ENCODE measurements at regions not wholly inside any gene's neighbourhood (a gene's known extent, or its start where the extent isn't known, plus 50 kb on each side); places are given as distances from the start of the nearest gene placed in this dataset.
"Not testable (repeated sequence)": the region's sequence is repeated elsewhere in the genome, so short reads cannot be mapped to it uniquely, and the experiment has no call there.

DNA sequence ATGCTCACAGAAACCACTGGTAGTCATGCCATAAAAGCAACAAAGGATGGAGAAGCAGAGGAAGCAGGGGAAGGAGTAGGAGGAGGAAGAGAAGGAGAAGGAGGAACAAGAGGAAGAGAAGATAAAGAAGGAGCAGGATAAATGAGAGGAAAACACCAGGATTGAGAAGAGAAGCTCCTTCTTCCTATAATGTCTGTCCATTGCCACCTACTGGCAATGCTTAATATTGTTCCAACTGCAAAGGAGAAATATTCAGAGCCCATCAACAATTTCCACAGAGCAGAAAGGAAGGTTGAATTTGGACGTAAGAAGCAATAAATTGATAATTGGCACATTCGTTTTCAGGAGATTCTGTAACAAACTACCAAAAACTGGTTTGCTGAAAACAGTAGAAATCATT, 898.4 kb downstream of the SLC16A7 start:
- peak; percentile 53 to 55 for DNase-seq (ENCODE audit: low read depth in 2 of 2)

DNA sequence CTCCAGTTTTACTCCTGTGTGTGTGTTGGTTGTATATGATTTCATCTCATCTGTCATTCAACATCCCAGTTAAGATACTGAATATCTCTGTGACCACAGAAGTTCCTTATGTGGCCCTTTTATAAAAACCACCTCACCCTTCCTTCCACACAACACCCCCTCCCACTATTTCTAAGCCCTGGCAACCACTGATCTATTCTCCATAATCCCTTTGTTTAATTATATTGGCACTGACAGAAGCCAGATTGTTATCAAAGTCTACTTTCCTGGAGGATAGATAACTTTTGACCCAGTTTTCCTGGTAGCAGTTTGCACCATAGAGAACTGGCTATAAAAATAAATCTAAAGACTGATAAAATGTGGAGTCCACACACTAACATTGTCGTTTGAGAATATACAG, 902.8 kb downstream of the SLC16A7 start:
- DNase-seq (ENCODE audit: low read depth in 2 of 2), result no peak

DNA sequence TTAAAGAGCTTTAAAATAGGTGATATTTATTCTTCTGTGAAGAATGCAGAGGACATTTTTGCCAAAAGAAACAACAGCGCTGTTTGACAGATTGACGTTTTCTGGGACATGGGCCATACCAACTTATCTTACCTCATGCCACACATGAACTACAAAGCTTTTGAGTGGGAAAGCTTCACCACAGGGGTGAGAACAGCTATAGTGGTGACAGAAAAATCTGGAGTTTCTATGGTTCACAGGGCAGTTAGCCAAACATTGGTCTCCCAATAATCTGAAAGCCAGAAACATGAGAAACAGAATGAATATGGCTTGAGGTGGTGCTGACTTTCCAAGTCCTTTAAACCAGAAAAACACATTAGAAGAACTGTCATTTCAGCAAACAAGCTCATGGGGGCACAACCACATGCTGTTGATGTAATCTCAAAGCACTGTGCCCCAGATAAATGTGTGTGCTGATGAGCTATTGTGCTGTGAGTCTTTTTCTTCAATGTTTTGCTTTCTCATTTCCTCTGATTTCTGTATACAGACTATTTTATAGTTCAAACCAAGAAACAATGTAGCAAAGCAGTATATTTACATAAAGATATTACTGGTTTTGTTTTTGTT, 905.4 kb downstream of the SLC16A7 start:
- peak; percentile 11 to 15 for DNase-seq (ENCODE audit: low read depth in 2 of 2)

DNA sequence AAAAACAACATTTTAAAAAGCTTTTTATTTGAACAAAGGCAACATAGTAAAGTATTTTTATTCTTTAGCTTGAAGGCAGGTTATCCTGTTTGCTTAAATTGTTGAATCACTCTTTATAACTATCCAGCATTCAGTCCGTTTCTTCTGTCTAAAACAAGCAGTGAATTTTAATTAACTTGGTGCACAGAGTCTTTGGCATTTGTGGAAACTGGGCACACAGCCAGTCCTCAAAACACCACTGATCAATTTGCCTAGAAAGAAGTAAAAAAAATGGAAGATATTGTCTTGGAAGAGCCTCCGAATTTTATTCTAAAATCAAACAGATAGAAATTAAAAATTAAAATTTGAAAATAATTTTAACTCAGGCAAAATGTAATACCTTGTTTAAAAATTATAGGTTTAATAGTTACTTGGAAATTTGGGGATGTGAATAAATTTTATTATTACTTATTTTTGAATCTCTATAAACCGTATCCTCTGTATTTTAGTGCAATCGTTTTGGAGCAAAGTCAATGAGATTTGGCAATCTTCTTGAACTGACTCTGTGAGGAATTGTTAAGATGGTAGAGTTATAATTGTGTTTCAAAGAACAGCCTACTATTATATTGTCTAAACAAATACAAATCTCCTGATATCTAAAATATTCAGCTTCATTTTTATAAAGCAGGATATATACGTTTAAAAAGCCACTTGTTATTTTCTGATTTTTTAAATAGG, 927.0 kb downstream of the SLC16A7 start:
- DNase-seq (ENCODE audit: low read depth in 2 of 2), result no peak

DNA sequence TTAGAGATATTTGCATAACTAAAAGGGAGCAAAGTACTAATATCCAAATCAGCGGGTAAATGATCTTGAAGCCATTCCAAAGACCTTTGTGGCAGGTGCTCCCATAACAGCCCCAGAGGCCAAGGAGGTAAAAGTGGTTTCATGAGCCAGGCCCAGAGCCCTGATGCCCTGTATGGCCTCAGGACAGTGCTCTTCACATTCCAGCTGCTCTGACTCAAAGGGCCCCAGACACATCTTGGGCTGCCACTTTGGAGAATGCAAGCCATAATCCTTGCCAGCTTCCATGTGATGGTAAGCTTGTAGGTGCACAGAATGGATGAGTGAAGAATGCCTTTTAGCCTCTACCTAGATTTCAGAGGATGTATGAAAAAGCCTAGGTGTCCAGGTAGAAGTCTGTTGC, 933.4 kb downstream of the SLC16A7 start:
- no peak for DNase-seq (ENCODE audit: low read depth in 2 of 2)

DNA sequence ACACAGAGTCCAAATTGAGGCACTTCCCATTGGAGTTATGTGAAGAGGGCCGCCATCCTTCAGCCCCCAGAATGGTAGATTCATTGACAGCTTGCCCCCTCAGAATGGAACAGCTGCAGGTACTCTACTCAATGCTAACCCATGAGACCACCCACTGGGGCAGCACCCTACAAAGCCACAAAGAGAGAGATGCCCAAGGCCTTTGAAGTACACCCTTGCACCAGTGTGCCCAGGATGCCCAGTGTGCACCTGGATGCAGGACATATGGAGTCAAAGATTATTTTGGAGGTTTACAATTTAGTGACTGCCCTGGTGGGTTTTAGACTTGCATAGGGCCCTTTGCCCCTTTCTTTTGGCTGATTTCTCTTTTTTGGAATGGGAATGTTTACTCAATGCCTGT, 933.9 kb downstream of the SLC16A7 start:
- DNase-seq (ENCODE audit: low read depth in 2 of 2), result no peak

DNA sequence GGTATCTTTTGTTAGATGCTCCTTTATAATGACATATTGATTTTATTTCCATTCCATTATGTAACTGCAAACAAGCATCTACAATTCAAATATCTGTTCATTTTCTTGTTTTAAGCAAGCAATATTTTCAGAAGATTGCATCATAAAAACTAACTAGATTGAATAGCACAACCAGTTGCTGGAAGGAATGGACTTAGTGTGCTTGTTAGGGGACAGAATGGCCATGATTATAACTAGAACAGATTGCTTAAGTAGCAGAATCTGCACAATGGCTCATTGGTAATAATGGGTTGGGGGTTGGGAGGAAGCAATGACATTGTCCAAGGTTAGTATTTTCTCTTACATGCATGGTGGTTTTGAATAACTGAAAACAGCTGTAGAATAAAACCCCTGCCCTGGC, 939.5 kb downstream of the SLC16A7 start:
- peak; percentile 20 to 28 for DNase-seq (ENCODE audit: low read depth in 2 of 2)

DNA sequence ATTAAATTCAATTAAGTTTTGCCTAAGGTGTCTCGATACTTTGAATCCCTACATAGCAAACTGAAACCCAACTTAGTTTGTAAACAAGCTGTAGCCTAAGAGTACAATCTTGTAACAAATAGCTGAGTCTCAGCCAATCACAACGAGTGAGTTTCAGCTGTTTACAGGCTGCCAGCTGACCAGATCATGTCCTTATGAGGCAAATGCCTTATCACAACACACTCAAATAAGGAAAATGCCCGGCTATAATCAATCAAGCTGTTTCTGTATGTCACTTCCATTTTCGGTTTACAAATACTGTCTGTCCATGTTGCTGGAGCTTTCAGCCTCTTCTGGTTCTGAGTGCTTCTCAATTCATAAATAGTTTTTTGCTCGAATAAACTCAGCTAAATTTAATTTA, 943.8 kb downstream of the SLC16A7 start:
- DNase-seq (ENCODE audit: low read depth in 2 of 2), result no peak

DNA sequence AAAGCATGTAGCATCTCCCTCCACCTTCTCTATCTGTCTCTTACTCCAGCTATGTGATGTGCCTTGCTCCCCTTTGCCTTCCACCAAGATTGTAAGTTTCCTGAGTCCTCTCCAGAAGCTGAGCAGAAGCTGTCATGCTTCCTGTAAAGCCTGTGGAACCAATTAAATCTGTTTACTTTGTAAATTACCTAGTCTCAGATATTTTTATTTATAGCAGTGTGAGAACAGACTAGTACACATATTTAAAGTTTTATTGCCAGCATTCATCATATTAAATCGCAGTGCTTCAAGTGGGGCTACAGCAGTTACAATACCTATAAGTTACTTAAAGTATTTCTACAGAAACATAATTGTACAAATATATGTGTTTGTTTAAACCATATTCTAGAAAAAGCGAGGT, 973.1 kb downstream of the SLC16A7 start:
- no peak for DNase-seq (ENCODE audit: low read depth in 2 of 2)

DNA sequence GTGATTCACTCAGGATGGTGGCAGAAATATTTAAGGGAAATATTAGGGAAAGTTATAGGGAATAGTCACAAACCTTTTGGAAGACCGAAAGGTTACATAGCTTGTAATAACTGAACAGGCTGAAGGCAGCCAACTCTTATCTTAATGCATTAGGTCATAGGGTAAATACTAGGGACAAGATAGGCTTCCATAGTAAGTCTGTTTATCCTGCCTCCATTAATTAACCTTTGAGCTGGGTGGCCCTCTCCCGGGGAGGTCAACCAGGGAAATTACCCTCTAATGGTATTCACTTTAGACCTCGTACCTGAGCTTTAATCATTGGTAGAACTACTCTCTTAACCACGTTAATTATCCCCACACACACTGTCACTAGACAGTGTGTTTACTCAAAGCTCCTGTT, 981.8 kb downstream of the SLC16A7 start:
- DNase-seq (ENCODE audit: low read depth in 2 of 2), result no peak

DNA sequence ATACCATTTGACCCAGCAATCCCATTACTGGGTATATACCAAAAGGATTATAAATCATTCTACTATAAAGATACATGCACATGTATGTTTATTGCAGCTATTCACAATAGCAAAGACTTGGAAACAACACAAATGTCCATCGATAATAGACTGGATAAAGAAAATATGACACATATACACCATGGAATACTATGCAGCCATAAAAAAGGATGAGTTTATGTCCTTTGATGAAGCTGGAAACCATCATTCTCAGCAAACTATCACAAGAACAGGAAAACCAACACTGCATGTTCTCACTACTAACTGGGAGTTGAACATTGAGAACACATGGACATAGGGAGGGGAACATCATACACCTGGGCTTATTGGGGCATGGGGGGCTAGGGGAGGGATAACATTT, 991.8 kb downstream of the SLC16A7 start:
- not testable (repeated sequence) for DNase-seq (ENCODE audit: low read depth in 2 of 2)

DNA sequence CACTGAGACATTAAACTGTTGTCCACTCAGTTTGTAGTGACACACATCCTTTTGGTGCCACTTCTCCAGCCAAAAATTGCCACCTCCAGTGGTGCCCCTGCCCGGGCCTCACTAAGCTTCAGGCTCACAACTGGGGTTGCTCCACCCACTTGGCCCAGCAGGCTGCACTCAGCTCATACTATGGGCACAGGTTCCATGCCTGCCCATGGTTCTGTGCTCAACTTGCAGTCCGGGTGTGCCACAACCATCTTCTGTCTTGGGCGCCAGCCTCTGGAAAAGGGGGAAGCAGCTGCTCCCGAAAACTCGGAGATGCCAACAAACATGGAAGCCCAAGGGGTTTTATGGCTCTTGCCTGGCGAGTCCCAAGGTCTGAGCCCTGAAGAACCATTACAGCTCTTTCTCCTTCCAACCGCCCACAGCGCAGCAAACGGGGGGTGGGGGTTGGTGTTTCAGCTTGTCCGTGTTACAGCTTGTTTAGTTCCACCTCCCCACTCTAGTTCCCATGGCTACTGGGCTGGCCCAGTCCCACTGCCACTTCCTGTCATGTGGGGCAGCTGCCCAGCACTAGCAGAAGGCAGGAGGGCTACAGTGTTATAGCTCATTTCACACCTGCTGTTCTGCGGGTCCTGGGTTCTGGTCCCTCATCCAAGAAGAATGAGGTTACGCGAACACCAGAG, 998.3 kb downstream of the SLC16A7 start:
- no peak for DNase-seq (ENCODE audit: low read depth in 2 of 2)

DNA sequence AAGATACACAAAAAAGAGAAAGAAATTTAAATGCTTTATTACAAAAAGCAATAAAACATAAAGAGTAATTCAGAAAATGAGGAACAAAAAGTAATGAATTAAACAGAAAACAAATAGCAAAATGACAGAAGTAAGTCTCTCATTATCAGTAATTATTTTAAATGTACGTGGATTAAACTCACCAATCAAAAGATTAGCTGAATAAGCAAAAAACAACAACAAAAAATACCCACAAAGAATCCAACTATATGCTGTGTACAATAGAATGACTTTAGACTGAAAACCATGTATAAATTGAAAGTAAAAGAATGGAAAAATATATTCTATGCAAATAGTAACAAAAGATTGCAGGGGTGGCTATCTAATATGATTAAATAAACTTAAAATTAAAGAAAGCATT, 1006.8 kb downstream of the SLC16A7 start:
- no peak for DNase-seq (ENCODE audit: low read depth in 2 of 2)

DNA sequence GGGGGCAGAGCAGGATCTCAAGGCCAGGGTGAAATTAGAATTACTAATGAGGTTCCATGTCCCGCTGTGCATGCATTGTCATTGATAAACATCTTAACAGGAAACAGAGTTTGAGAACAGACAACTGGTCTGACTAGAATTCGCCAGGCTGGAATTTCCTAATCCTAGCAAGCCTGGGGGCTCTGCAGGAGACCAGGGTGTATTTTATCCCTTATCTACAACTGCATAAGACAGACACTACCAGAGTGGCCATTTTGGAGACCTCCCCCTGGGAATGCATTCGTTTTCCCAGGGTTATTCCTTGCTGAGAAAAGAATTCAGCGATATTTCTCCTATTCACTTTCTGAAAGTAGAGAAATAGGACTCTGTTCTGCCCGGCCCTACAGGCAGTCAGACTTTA, 1007.6 kb downstream of the SLC16A7 start:
- DNase-seq (ENCODE audit: low read depth in 2 of 2), result not testable (repeated sequence)

DNA sequence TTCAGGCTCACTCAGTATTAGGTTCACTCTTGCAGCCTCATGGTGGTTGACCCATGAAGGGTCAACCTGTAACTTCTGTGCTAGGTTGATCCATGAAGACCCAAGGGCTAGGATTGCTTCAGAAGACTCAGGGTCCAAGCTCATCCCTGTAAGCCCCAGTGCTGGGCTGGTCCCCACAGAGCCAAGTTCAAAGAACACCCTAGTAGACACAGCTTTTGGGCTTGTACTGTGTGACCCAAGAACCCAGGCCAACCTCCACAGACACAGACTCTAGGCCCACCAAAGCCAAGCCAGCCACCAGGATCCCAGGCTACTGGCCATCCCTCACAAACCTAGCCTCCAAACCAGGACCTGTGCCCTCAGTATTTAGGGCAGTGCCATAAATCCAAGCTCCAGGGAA, 1020.6 kb downstream of the SLC16A7 start:
- DNase-seq (ENCODE audit: low read depth in 2 of 2), result no peak

DNA sequence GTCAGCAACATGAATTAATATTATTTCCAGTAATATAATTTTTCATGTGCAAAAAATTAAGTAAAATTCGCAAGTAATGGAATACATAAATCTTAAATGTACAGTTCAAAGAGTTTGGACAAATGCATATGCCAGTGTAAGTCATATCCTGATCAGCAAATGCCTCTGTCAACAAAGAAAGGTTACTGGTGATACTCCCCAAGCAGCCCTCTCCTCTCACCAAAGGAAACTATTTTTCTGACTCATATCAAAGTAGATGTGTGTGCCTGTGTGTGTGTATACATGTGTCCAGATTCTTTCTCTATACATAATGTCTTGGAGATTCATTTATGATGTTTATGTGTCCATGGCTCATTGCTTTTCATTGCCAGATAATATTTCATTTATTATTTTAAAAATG, 1035.0 kb downstream of the SLC16A7 start:
- DNase-seq (ENCODE audit: low read depth in 2 of 2), result no peak

DNA sequence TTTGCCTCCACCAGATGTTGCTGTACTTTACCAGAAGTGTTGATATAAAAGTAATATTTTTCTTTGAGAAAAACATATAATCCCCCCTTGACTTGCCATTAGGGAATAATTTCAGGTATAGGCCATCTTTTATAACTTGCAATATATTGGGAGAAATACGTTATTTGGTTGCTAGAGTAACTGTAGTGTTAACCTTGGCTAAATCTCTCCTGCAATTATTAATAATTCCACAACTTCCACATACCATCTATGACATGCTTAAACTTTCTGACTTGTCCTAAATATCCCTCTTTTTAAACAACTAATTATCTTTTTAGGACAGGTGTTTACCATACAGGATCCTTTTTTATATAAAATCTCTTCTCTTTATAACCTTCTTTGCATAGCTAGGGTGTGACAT, 1048.2 kb downstream of the SLC16A7 start:
- no peak for DNase-seq (ENCODE audit: low read depth in 2 of 2)

DNA sequence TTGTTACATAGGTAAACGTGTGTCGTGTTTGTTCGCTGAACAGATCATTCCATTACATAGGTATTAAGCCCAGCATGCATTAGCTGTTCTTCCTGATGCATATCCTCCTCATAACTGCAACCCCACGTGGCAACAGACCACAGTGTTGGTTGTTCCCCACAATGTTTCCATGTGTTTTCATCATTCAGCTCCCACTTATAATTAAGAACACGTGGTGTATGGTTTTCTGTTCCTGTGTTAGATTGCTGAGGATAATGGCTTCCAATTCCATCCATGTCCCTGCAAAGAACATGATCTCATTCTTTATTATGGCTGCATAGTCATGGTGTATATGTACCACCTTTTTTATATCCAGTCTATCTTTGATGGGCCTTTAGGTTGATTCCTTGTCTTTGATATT, 1071.1 kb downstream of the SLC16A7 start:
- peak; percentile 4 to 8 for DNase-seq (ENCODE audit: low read depth in 2 of 2)

DNA sequence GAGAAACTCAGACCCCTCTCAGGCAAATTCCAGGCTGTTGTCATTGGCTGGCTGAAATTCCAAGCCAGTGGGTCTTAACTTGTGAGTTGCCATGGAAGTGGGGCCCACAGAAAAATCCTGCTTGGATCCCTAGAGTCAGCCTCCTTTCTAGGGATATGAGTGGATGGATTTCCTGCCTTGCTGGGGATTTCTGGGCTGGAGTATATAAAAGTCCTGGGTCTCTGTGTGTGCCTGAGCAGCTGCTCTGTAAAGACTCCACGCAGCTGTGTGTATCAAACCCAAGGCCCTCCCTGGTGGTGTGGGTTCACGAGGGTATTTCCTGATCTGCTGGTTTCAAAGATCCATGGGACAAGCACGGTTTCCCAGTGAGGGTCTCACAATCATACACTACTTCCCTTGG, 1077.1 kb downstream of the SLC16A7 start:
- no peak for DNase-seq (ENCODE audit: low read depth in 2 of 2)

DNA sequence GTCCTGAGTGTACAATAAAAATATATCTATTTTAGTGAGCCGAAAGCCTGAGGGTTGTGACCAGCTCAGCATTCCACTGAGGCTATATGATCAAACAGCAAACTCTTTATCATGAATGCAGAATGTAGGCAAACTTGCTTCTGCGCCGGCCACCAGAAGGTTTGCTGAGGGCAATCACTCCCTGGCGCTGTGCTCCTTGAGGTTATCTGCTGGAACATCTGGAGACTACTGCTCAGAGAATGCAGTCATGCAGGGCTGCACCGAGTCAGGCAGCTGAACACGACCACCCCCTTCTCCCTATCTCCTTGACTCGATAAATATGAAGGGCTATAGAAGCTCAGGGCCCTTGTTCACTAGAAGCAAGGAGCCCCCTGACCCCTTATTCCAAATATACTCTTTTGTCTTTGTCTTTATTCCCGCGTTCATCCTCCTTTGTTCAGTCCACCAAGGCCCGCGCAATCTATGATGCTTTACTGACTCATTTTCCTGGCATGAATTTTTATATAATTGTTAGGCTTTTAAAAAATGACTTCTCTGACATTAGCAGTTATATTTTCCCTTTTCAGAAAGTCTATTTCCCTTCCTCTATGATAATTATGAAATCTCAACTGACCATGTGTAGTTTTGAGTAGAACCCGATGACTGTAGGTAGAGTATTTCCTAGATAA, 1089.3 kb downstream of the SLC16A7 start:
- no peak for DNase-seq (ENCODE audit: low read depth in 2 of 2)

DNA sequence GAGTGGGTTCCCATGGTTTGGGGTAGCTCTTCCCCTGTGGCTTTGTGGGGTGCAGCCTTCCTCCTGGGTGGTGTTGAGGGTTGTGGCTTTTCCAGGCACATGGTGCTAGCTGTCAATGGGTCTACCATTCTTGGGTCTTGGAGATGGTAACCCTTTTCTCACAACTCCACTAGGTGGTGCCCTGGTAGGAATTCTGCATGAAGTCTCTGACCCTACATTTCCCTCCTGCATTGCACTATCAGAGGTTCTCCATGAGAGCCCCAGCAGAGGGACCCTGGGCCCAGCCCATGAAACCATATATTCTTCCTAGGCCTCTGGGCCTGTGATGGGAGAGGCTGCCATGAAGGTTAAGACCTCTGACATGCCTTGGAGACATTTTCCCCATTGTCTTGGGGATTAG, 1093.3 kb downstream of the SLC16A7 start:
- no peak for DNase-seq (ENCODE audit: low read depth in 2 of 2)

DNA sequence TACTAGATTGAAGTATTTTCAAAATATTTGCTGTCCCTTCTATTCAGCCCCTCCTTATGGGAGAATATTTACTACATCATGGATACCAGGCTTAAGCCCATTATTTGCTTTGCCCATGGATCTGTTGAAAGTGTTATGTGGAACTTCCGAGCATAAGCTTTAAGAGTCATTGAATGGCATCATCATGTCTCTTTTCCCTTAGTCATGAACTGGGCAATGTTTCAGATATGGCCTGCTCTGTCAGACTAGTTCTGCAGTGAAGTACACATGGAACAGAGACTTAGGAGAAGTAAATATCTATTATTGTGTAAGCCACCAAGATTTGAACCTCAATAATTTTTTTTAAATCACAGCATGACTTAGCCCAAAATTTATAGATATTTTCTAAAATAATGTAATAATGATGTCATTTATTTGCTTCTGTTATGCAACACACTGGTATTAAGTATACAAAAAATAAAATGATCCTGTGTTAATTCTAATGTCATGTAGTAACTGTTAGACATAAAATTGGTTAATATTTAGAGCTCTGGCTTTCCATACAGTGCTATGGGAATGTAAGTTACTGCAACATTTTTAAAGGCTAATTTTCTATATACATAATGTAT, 1097.3 kb downstream of the SLC16A7 start:
- no peak for DNase-seq (ENCODE audit: low read depth in 2 of 2)

All from fibroblast of skin of left biceps (primary cell).